PC-9 (cell line): ENCODE measurements at regions not wholly inside any gene's neighbourhood (a gene's known extent, or its start where the extent isn't known, plus 50 kb on each side); places are given as distances from the start of the nearest gene placed in this dataset.

ENCODE experiments used
- BruUV-seq: library from RNA; stranded (reverse); fragments of 400-500 nt; replicated peaks from 2 replicates; lab custom pipeline; 2021; lab: Mats Ljungman, UMichigan
- CTCF ChIA-PET: fragments of 300-600 bp; sonication (Branson Sonifier 250); formaldehyde crosslinking; loops from one replicate; lab custom pipeline; 2022; ENCODE audit warnings: antibody characterized with exemption; lab: Charles Lee
- POLR2A ChIA-PET: fragments of 300-600 bp; sonication (Branson Sonifier 250); formaldehyde crosslinking; loops from one replicate; lab custom pipeline; 2022; ENCODE audit warnings: antibody characterized with exemption; ENCODE audit not compliant: unreplicated experiment; lab: Charles Lee
- DNase-seq, 2 experiments: peaks; one replicate each; pipeline versions ENCODE4 v3.0.0 to v3.0.0-alpha.2; 2015 to 2022; ENCODE audit warnings: mixed read lengths in 1 of 2
- H2AFZ ChIP-seq: fragments of 200-600 bp; sonication (generic); 2 replicates; pipeline ENCODE4 v1.8.1; 2017; ENCODE audit warnings: antibody characterized with exemption
- H3F3A ChIP-seq: fragments of 200-600 bp; sonication (generic); 2 replicates; pipeline ENCODE4 v1.8.1; 2017; ENCODE audit warnings: antibody characterized with exemption, mild to moderate bottlenecking, low read depth; ENCODE audit not compliant: insufficient read depth
- H3K27ac ChIP-seq: fragments of 200-600 bp; sonication (generic); 2 replicates; pipeline ENCODE4 v1.6.1; 2016; ENCODE audit warnings: mixed run types
- H3K27me3 ChIP-seq: fragments of 200-600 bp; sonication (generic); 2 replicates; pipeline ENCODE4 v1.6.1; 2016; ENCODE audit warnings: low read depth, mixed run types; ENCODE audit not compliant: insufficient read depth
- H3K36me3 ChIP-seq: fragments of 200-600 bp; sonication (generic); 2 replicates; pipeline ENCODE4 v1.6.1; 2016; ENCODE audit warnings: low read depth, mixed run types
- H3K4me1 ChIP-seq: fragments of 200-600 bp; sonication (generic); replicated peaks from 2 replicates; pipeline ENCODE4 v1.6.1; 2016; ENCODE audit warnings: mixed run types; ENCODE audit not compliant: insufficient read depth
- H3K4me2 ChIP-seq: fragments of 200-600 bp; sonication (generic); 2 replicates; pipeline ENCODE4 v1.6.1; 2017; ENCODE audit warnings: mixed run types
- H3K4me3 ChIP-seq: fragments of 200-600 bp; sonication (generic); 2 replicates; pipeline ENCODE4 v1.6.1; 2016; ENCODE audit warnings: mixed run types
- H3K79me2 ChIP-seq: fragments of 200-600 bp; sonication (generic); 2 replicates; pipeline ENCODE4 v1.6.1; 2017; ENCODE audit warnings: low read depth, mixed run types
- H3K9me2 ChIP-seq: fragments of 200-600 bp; sonication (generic); 2 replicates; pipeline ENCODE4 v1.8.1; 2017; ENCODE audit warnings: mild to moderate bottlenecking; ENCODE audit not compliant: insufficient read depth
- H3K9me3 ChIP-seq: fragments of 200-600 bp; sonication (generic); 2 replicates; pipeline ENCODE4 v1.8.1; 2016; ENCODE audit warnings: low read depth; ENCODE audit not compliant: insufficient read depth
- H4K20me1 ChIP-seq: fragments of 200-600 bp; sonication (generic); 2 replicates; pipeline ENCODE4 v1.8.1; 2017; ENCODE audit not compliant: insufficient read depth
- CTCF ChIP-seq: fragments of 200-600 bp; sonication (generic); conservative IDR thresholded peaks from 2 replicates; pipeline ENCODE4 v1.6.1; 2017; ENCODE audit warnings: mixed run types, antibody characterized with exemption, mild to moderate bottlenecking, moderate library complexity
- EZH2 ChIP-seq: fragments of 200-600 bp; sonication (generic); IDR thresholded peaks from 2 replicates; pipeline ENCODE4 v1.8.0; 2017; ENCODE audit warnings: antibody characterized with exemption, low read depth
- intact Hi-C: fragments of 100-400 bp; cut with micrococcal nuclease; formaldehyde crosslinking; loops from one replicate; pipeline ENCODE4 v1.10.0; 2022; ENCODE audit not compliant: unreplicated experiment

- DNase-seq: no peak
- Histone ChIP-seq H3F3A (no peaks in the 10 kb centered on the region), H3K27me3 (no peaks in the 10 kb centered on the region), H3K9me3 (0 out of 2 replicates have a peak, but pooled peaks cover 6% of the 10 kb centered on the region), H4K20me1 (no peaks in the 10 kb centered on the region), H2AFZ (0 out of 2 replicates have a peak overlapping the region, but pooled peaks have one; percentile 6), H3K79me2 (no peaks in the 10 kb centered on the region), H3K4me2 (no peak overlapping the region), H3K4me1 (no peaks in the 10 kb centered on the region), H3K4me3 (no peak overlapping the region), H3K36me3 (no peaks in the 10 kb centered on the region), H3K9me2 (no peaks in the 10 kb centered on the region; the same call in 1 of the 2 replicates), H3K27ac (no peak overlapping the region)
- no TSS peak for BruUV-seq
- POLR2A ChIA-PET: no interaction called here
- CTCF ChIA-PET: no interaction called here
- intact Hi-C loops: no loop called here
- TF ChIP-seq CTCF (no peak), EZH2 (no peak)
Measured at GRCh38 chr12:90585640-90586304, 369.2 kb downstream of the CCER1 start.

GRCh38 chr12:90576707-90577106 is 378.3 kb downstream of the CCER1 start:
- H3F3A ChIP-seq: no peaks in the 10 kb centered on the region

GRCh38 chr12:90575995-90576394 is 379.0 kb downstream of the CCER1 start:
- H3K79me2 ChIP-seq: no peaks in the 10 kb centered on the region
- no peaks in the 10 kb centered on the region for H3K36me3 ChIP-seq
- CTCF ChIA-PET: no interaction called here
- no peak overlapping the region for H3K4me3 ChIP-seq
- no peak overlapping the region for H3K27ac ChIP-seq
- H3K4me1 ChIP-seq: no peaks in the 10 kb centered on the region
- no peaks in the 10 kb centered on the region for H4K20me1 ChIP-seq
- TF ChIP-seq EZH2 (no peak), CTCF (no peak)
- H3K4me2 ChIP-seq: no peak overlapping the region
- no peaks in the 10 kb centered on the region for H3K9me2 ChIP-seq
- no peaks in the 10 kb centered on the region for H3K27me3 ChIP-seq
- no TSS peak for BruUV-seq
- DNase-seq: no peak
- POLR2A ChIA-PET: no interaction called here
- H3F3A ChIP-seq: no peaks in the 10 kb centered on the region
- no peak overlapping the region for H2AFZ ChIP-seq
- no peaks in the 10 kb centered on the region for H3K9me3 ChIP-seq
- intact Hi-C loops: no loop called here

More at GRCh38 chr12:90576707-90577106, 378.3 kb downstream of the CCER1 start:
- no peaks in the 10 kb centered on the region for H3K79me2 ChIP-seq
- DNase-seq: no peak
- H3K27ac ChIP-seq: no peak overlapping the region
- H4K20me1 ChIP-seq: no peaks in the 10 kb centered on the region
- H3K4me3 ChIP-seq: no peak overlapping the region
- H3K9me3 ChIP-seq: no peaks in the 10 kb centered on the region
- H2AFZ ChIP-seq: no peak overlapping the region
- intact Hi-C loops: no loop called here
- CTCF ChIA-PET: no interaction called here
- H3K4me1 ChIP-seq: no peaks in the 10 kb centered on the region
- H3K36me3 ChIP-seq: no peaks in the 10 kb centered on the region
- no TSS peak for BruUV-seq
- no peak overlapping the region for H3K4me2 ChIP-seq
- POLR2A ChIA-PET: no interaction called here
- no peaks in the 10 kb centered on the region for H3K9me2 ChIP-seq
- no peak for TF ChIP-seq CTCF
- no peak for TF ChIP-seq EZH2
- no peaks in the 10 kb centered on the region for H3K27me3 ChIP-seq
